Lung (tissue), 11 donors: ENCODE measurements at regions not wholly inside any gene's neighbourhood (a gene's known extent, or its start where the extent isn't known, plus 50 kb on each side); places are given as distances from the start of the nearest gene placed in this dataset.
"Not testable (repeated sequence)": the region's sequence is repeated elsewhere in the genome, so short reads cannot be mapped to it uniquely, and the experiment has no call there.

Experiments
- ATAC-seq: fragments of 200-7000 bp; cut with Tn5 transposase; one replicate; pipeline ENCODE4 v1.9.1; 2020; ENCODE audit warnings: moderate number of reproducible peaks; ENCODE audit not compliant: insufficient read depth, low FRiP score
- DNase-seq, 3 donors: peaks; one replicate each; pipeline ENCODE4 v3.0.0-alpha.2; 2013 to 2017
- H3K27ac ChIP-seq, 2 donors: one replicate each; pipeline ENCODE4 v1.5.1; 2013; ENCODE audit warnings: mild to moderate bottlenecking in 2 of 2, moderate library complexity in 2 of 2, control low read depth in 1 of 2, inconsistent platforms in 1 of 2, low read depth in 1 of 2, low read length in 1 of 2
- H3K27me3 ChIP-seq, 3 donors: one replicate each; pipeline ENCODE4 v1.5.1; 2013; ENCODE audit warnings: low read length in 2 of 3; ENCODE audit not compliant: control insufficient read depth in 3 of 3, insufficient read depth in 3 of 3
- H3K36me3 ChIP-seq, 4 donors: one replicate each; pipeline ENCODE4 v1.5.1; 2013; ENCODE audit warnings: low read length in 4 of 4, mild to moderate bottlenecking in 1 of 4, moderate library complexity in 1 of 4; ENCODE audit not compliant: control insufficient read depth in 4 of 4, insufficient read depth in 4 of 4
- H3K4me1 ChIP-seq, 5 donors: one replicate each; pipeline ENCODE4 v1.5.1; 2013; ENCODE audit warnings: low read length in 5 of 5, mild to moderate bottlenecking in 2 of 5, moderate library complexity in 1 of 5; ENCODE audit not compliant: control insufficient read depth in 5 of 5, insufficient read depth in 5 of 5
- H3K4me3 ChIP-seq: one replicate; pipeline ENCODE4 v1.5.1; 2013; ENCODE audit warnings: mild to moderate bottlenecking, control low read depth, moderate library complexity
- H3K9ac ChIP-seq, 2 donors: one replicate each; pipeline ENCODE4 v1.5.1; 2013; ENCODE audit warnings: low read length in 2 of 2, control low read depth in 1 of 2; ENCODE audit not compliant: insufficient read depth in 1 of 2
- H3K9me3 ChIP-seq, 4 donors: one replicate each; pipeline ENCODE4 v1.5.1; 2013; ENCODE audit warnings: low read length in 3 of 4, mild to moderate bottlenecking in 1 of 4, moderate library complexity in 1 of 4; ENCODE audit not compliant: control insufficient read depth in 4 of 4, insufficient read depth in 3 of 4
- WGBS, 2 donors: extraction: QIAGEN DNeasy Blood & Tissue Kit; methylation state at CpG; one replicate each; pipeline ENCODE4 v1.1.7; 2013; 5-methylcytosine and 5-hydroxymethylcytosine counted together
- TF ChIP-seq, protein P1 (sequence below): IDR thresholded peaks from 2 replicates; pipeline ENCODE4 v1.5.1; 2012; ENCODE audit warnings: mild to moderate bottlenecking; ENCODE audit errors: control extremely low read depth, extremely low read depth
- donor health status: control.
- donor health status: control.
- donor health status: Bipolar disorder and iron deficiency.
- donor health status: healthy.
- donor health status: DM: yes; HTN: yes; CAD: no.

DNA sequence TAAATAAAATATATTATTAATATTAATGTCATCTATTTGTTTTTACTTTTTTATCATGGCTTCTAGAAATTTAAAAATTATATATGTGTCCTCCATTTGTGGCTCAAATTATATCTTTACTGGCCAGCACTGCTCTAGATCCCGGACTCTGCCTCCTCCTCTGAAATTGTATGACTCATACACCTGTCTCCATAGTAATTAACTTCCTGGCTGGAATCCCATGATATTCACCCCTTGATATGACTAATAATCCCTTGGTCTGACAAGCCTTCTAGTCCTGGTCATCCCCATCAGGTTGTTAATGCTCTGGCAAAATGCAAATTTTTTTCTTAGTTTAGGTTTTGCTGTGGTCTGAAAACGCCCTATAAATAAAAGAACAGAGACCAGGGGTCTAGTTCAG is 116.2 kb downstream of the BMP4 start:
- ATAC-seq: no peak
- no peaks in the 10 kb centered on the region for H3K27me3 ChIP-seq
- no peak for DNase-seq
- H3K36me3 ChIP-seq: no peaks in the 10 kb centered on the region
- H3K27ac ChIP-seq: no peak overlapping the region
- whole genome bisulfite sequencing, 2 donors: 81 to 85% methylated on average over 2 of the region's 2 CpGs
- TF ChIP-seq, protein P1, sequence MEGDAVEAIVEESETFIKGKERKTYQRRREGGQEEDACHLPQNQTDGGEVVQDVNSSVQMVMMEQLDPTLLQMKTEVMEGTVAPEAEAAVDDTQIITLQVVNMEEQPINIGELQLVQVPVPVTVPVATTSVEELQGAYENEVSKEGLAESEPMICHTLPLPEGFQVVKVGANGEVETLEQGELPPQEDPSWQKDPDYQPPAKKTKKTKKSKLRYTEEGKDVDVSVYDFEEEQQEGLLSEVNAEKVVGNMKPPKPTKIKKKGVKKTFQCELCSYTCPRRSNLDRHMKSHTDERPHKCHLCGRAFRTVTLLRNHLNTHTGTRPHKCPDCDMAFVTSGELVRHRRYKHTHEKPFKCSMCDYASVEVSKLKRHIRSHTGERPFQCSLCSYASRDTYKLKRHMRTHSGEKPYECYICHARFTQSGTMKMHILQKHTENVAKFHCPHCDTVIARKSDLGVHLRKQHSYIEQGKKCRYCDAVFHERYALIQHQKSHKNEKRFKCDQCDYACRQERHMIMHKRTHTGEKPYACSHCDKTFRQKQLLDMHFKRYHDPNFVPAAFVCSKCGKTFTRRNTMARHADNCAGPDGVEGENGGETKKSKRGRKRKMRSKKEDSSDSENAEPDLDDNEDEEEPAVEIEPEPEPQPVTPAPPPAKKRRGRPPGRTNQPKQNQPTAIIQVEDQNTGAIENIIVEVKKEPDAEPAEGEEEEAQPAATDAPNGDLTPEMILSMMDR: no peak
- peaks cover 0 to 4% (median 2%) of the 10 kb centered on the region in 4 donors for H3K9me3 ChIP-seq
- no peak overlapping the region for H3K9ac ChIP-seq
- no peaks in the 10 kb centered on the region for H3K4me1 ChIP-seq
- no peak overlapping the region for H3K4me3 ChIP-seq

GRCh38 chr14:53838374-53838773 is 118.3 kb downstream of the BMP4 start:
- Histone ChIP-seq H3K36me3 (no peaks in the 10 kb centered on the region), H3K9me3 (peaks cover 0 to 4% (median 2%) of the 10 kb centered on the region in 4 donors), H3K27me3 (no peaks in the 10 kb centered on the region), H3K4me3 (no peak overlapping the region), H3K27ac (no peak overlapping the region), H3K9ac (no peak overlapping the region), H3K4me1 (no peaks in the 10 kb centered on the region)
- DNase-seq: no peak
- TF ChIP-seq, protein P1: no peak
- ATAC-seq: no peak
- WGBS, 2 donors: 82 to 86% methylated on average over 4 of the region's 4 CpGs

DNA sequence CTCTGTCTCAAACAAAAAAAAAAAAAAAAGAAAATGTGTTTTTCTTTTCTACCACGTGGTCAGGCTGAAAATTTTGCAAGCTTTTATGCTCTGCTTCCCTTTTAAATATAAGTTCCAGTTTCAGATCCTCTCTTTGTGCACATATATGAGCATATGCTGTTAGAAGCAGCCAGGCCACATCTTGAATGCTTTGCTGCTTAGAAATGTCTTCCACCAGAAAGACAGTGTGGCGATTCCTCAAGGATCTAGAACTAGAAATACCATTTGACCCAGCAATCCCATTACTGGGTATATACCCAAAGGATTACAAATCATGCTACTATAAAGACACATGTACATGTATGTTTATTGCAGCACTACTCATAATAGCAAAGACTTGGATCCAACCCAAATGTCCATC is 119.0 kb downstream of the BMP4 start:
- not testable (repeated sequence) for H3K27ac ChIP-seq, ATAC-seq, H3K36me3 ChIP-seq, H3K4me1 ChIP-seq, DNase-seq, H3K9ac ChIP-seq, H3K4me3 ChIP-seq, H3K9me3 ChIP-seq, H3K27me3 ChIP-seq
- WGBS, 2 donors: 80 to 92% methylated on average over 2 of the region's 2 CpGs

GRCh38 chr14:53836551-53836950 is 120.1 kb downstream of the BMP4 start:
- ATAC-seq: no peak
- no peak for DNase-seq
- Histone ChIP-seq H3K9me3 (peaks cover 0 to 4% (median 2%) of the 10 kb centered on the region in 4 donors), H3K4me3 (no peak overlapping the region), H3K27ac (no peak overlapping the region), H3K36me3 (no peaks in the 10 kb centered on the region), H3K4me1 (no peaks in the 10 kb centered on the region), H3K9ac (no peak overlapping the region), H3K27me3 (no peaks in the 10 kb centered on the region)
- TF ChIP-seq, protein P1: no peak
- WGBS, 2 donors: 88 to 89% methylated on average over 2 of the region's 2 CpGs
